Activated naive CD4-positive, alpha-beta T cell treated with anti-CD3 and anti-CD28 coated beads, Interleukin-2, amount 50 U/mL, for 16 hours (primary cell): ENCODE measurements at regions not wholly inside any gene's neighbourhood (a gene's known extent, or its start where the extent isn't known, plus 50 kb on each side); places are given as distances from the start of the nearest gene placed in this dataset.

Experiments used
- DNase-seq: peaks from one replicate; pipeline ENCODE4 v3.0.0-alpha.2; 2020

DNA sequence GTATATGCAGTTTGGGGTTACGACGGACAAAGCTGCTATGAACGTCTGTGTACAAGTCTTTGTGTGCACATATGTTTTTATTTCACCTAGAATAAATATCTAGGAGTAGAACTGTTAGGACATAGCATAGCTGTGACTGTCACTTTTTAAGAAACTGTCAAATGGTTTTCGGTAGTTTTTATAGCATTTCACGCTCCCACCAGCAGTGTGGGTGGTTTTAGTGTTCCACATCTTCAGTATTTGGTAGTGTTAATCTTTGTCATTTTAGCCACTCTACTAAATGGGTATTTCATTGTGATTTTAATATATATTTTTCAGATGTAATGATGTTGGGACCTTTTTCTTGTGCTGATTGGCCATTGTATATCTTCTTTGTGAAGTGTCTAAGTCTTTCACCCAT lies 109.1 kb upstream of the BCAT1 start:
- DNase-seq = no peak

DNA sequence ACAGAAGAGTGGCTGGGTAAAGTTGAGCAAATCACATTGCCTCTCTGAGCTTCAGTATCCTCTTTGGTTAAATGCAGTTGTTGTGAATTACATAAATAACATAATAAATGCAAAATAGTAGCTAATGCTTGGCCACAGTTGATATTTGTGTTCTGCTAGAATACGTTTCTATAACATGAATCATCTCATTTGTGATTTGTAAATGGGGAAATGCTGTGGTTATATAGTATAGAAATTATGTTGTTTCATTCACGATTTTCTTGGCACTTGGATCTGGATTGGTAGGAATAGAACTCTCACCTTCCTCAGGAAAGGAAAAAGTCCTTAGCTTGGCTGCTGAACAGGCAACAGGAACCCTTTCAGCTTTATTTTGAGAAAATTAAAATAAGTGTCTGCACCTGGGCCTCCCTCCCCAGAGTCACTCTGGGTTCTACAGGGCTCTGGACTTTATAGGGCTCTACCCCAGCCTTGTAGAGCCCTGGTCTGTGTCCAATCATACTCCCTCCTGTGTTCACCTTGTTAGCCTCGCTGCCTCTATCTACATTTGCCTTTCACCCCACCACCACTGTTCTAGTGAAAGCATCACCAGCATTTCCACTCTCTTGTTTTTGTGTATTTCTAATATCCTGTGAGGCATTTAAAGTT lies 107.7 kb upstream of the BCAT1 start:
- no peak for DNase-seq

DNA sequence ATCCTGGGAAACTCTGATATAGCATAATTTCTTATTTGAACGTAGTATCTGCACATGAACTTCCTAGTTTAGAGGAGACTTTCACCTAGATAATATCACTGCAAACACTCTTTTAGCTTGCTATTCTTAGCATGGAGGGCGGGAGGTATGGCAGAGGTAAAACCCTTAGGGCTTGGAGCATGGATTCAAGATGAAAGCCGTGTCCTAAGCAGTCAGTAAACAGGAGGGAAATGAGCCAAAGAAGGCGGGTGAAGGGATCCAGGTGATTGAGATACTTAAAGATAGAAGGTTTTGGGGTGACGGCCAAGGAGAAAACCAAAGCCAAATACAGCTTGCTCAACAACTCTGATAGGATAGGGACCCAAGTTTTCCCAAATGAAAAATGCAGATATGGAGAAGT lies 107.1 kb upstream of the BCAT1 start:
- DNase-seq = no peak

DNA sequence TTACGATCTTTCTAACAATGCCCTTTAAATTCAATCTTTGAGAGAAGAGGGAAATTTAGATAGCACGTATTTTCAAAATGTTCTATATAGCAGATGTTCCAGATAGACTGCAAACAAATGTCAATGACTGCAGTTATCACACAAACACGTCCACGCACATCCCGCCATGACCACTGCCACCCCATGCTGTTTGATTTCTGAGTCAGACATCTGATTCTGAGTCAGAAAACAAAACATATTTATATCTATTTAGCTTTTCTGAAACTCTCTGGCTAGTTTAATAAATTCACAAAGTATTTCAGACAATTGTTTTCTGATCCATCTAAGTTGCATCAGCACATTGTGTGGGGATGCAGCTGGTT lies 105.9 kb upstream of the BCAT1 start:
- DNase-seq = peak; percentile 60

DNA sequence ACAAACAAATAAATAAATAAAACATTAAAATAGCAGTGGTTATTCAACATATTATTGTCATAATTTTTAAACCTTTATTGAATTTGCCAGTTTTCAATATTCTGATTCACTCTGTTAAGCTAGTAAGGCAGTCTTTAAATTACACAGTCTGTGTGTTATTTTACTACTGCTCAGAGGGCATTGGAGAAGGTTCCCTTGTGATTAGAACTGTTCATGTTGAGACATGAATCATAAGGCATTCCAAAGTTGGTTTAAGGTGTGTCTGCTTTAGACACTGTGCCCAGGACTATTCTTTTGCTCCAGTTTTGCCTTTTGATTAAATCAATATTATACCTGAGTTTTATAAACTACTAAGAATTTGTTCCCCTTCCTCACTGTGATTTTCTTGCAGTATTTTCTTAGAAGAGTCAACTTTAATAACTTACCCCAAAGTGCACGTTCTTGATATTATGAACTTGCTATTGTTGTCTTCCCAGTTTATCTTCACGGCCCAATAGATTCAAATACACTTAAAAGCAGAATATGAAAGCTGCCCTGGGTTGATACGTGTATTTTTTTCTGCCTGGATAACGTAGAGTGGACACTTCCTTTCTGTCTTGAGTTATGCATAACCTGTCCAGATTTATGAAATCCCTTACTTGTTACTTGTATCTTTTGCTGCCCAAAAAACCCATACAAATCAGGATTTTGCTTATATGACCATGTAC lies 105.3 kb upstream of the BCAT1 start:
- DNase-seq = no peak

DNA sequence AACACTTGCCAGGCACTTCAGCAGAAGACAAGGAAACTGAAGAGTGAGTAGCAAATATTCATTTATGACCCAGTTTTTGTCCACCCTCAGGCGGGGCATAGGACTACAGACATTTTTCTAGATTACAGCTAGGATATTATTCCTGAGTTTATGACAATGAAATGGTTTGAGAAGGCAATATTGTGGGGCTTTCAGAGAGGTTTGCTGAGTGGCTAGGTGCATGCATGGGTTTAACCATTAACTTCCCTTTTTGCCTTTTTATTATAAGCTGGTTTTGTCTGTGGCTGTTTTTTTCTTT lies 104.0 kb upstream of the BCAT1 start:
- no peak for DNase-seq

DNA sequence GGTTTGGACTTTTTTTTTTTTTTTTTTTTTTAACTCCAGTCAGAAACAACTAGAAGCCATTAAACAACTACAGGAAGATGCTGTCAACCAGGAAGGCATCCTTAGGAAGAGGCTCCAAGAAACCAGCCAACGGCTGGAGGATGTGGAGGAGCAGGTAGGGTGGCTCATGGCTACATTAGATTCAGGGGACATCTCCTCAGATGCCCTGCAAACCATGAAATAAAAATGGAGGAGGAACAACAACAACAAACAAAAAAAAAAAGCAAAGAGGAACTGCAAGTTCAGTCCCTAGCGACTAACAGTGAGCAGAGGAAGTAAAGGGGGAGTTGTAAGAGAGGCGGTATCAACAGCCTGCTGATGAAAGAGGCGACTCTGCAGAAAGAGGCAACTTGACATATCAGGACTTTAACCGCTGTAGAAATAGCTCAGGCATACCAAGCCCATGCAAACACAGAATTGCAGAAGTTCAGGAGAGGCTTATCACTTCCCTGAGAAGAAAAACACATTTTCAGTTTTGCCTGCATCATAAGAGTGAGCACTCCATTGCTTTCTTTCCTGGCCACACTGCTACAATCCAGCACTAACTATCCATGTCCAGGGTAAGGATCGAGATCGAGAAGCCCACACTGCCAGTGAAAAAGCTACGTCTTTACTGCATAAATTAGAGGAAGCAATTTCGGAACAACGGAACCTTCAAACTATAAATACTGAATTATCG lies 103.5 kb upstream of the BCAT1 start:
- peak; percentile 17 for DNase-seq

DNA sequence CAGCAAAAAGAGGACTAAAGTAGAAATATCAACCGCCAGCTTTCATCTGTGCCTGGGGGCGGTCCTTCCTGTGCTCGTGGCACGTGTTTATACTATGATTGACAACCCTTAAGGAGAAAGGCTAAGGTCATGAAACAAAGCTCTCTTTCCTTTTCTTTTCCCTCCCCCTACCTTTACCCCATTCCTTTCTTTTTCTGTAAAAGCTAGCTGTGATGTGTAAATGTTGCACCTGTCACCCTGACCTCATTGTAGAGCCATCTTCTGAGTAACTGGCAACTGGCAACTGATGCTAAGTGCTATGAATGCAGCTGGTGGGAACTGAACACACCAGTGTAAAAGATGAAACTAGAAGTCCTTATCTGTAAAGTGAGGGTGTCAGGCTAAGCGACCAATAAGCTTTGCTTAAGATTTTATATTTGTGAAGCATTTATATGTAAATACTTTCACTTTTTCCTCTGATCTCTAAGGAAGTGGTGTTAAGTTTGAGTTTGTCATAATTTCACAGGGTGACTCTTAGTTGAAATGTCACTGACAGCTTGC lies 102.8 kb upstream of the BCAT1 start:
- DNase-seq = peak; percentile 58

DNA sequence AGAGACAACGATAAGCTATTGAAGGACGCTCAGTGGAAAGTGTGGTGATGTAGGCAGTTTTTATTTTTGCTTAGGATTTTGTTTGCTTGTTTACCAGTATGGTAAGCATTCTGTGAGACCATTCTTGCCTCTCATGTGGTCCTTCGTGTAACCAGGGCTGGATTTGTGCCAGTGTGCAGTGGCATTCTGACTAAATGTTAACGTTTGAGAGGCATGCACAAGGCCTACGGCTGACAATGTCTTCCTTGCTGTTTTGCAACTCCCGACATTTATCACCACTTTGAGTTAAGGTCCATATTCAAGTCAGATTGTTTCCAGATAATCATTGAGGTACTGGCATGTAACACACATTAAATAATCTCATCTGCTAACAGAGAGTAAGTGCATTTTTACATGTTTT lies 102.3 kb upstream of the BCAT1 start:
- no peak for DNase-seq

DNA sequence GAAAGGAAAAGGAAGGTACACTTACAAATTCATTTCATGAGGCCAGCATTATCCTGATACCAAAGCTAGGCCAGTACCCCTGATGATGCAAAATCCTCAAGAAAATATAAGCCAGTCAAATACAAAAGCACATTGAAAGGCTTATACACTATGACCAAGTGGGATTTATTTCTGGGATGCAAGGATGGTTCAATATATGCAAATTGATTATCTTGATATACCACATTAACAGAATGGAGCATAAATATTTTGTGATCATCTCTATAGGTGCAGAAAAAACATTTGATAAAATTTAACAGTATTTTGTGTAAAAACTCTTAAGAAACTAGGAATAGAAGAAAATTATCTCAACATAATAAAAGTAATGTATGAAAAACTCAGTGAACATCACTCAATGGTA lies 97.0 kb upstream of the BCAT1 start:
- DNase-seq = no peak

DNA sequence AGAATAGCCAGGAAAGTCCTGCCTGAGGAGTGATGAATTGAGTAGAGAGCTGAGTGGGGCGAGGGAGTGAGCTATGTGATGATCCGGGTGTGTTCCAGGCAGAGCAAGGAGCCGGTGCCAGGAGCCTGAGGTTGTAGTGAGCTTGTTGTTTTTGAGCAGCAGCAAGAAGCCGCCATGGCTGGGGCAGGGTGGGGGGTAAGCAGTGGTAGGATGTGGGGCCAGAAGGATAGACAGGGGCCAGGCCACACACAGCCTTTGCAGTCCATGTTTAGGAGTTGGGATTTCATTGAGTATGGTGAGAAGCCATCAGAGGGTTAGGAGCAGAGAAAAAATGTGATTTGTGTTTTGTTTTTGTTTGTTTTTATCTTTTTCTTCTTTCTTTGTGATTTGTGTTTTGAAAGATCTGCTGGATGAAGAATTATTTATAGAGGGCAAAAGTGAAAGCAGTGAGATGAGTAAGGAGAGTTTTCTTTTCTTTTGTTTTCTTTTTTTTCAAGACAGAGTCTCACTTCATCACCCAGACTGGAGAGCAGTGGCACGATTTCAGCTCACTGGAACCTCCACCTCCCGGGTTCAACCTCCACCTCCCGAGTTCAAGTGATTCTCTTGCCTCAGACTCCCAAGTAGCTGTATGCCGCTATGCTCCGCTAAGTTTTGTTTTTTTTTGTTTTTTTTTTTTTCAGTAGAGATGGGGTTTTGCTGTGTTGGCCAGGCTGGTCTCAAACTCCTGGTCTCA lies 92.3 kb upstream of the BCAT1 start:
- DNase-seq = no peak

DNA sequence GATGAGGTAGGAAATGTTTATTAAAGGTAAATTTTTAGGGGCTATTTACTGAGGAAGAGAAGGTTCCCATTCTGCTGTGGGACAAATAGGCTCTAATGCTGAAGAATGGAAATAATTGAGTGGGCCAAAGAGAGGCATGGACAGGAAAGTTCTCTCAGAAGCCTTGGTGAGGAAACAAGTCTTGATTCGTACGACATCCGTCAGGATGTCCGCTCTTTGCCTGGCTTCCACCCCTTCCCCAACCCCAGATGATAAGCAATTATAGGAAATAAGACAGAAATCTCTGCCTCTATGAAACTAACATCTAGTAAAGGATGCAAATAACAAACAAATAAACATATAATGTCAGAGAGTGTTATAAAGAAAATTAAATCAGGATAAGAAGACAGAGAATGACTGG lies 91.7 kb upstream of the BCAT1 start:
- no peak for DNase-seq

DNA sequence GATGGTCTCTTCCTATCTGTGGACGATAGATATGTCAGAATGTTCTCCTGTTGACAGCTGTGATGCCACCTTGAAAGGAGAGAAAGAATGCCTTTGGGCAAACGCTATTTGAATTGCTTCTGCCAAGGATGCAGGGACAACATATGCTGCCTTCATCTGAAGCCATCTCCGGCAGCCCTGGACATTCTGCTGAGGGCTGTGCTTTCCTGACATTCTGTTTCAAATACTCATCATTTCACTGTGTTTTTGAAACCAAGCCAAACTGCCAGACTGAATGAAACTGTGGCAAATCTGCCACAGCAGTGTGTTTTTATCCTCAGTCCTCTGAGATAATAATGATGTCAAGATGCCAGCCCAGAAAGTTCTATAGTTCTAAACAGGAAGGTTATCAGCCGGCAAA lies 85.8 kb upstream of the BCAT1 start:
- no peak for DNase-seq

DNA sequence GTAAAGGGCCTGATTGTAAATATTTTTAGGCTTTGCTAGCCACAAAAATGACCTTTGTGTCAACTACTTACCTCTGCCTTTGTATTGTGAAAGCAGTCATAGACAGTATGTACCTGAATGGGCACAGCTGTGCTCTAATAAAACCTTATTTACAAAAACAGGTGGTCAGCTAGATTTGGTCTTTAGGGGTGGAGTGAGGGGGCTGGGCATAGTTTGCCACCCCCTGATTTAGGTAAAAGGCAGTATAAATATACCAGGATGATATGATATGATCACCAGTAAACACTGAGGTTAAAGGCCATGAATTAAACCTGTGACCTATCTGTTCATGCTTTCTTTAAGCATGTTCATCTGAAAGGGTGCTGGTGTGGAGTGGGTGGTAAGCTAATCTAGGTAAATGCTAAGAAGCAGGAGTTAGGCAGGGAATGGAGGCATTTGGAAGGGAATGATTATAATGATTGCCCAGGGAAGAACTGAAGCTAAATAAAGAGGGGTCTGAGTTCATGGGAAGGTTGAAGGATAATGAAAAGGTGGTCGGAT lies 77.1 kb upstream of the BCAT1 start:
- no peak for DNase-seq

DNA sequence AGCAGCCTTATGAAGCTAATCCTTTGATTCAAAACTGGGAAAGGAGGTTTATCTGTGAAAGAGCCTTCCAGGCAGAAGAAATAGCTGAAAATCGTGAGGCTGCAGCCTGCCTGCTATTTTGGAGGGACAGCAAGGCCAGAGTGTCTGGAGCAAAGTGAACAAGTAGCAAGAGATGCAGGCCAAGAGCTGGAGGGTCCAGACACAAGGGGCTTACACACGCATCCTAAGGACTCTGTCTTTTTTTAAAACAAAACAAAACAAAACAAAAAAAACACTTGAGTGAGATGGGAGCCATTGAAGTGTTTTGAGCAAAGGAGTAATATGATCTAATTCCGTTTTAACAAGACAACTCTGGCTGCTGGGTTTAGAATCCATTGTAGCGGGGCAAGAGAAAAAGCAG lies 76.4 kb upstream of the BCAT1 start:
- no peak for DNase-seq

DNA sequence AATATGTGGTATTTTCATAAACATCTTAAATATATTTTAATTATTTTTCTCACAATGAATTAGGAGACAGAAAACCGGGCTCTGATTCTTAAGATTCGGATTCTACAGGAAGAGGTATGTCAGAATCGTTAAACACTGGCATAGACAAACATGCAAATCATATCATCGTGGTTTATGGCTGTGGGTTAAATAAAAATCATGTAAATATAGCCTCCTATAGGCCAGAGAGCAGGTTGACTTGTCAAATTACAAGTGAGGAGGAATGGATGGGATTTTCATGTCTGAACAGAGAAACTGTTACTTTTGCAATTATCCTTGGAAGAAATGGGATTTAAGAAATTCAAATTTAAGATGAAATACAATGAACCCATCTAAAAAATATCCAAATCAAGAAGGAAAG lies 74.9 kb upstream of the BCAT1 start:
- no peak for DNase-seq

DNA sequence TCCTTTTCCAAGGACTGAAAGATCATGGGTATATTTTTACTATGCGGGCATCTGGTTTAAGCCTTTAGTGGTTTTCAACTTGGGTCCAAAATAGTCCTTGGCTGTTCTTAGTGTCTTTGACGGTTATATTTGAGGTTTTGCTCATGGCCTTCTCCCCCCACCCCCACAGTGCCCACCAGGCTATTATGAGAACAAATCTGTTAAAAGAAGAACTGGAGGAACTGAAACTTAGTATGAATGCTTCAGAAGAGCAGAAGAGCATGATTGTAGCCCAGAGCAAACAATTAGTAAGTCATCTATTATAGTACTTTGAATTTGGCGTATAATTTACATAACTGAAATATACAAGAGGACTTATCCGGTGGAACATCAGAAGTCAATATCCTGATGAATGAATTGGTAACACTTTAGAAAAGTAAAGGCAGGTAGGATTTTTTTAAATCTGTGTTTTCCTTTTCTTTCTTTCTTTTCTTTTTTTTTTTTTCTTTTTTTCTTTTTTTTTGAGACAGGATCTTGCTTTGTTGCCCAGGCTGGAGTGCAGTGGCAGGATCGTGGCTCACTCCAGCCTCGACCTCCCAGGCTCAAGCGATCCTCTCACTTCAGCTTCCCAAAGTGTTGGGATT lies 71.8 kb upstream of the BCAT1 start:
- DNase-seq = no peak

DNA sequence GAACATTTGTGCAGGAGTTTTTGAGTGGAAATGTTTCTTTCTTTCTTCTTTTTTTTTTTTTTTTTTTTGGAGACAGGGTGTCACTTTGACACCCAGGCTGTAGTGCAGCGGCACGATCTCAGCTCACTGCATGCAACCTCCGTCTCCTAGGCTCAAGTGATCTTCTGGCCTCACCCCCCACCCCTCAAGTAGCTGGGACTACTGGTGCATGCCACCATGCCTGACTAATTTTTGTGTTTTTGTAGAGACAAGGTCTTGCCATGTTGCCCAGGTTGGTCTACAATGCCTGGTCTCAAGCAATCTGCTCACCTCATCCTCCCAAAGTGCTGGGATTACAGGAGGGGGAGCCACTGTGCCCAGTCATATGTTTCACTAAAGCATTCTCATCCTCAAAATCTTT lies 69.2 kb upstream of the BCAT1 start:
- DNase-seq = no peak

DNA sequence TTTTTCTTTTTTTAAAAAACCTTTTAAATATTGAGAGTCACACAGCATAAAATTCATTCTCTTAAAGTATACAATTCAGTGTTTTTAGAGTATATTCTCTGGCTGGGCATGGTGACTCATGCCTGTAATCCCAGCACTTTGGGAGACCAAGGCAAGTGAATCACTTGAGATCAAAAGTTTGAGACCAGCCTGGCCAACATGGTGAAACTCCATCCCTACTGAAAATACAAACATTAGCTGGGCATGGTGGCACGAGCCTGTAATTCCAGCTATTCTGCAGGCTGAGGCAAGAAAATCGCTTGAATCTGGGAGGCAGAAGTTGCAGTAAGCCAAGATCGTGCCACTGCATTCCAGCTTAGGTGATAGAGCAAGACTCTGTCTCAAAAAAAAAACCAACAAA lies 68.4 kb upstream of the BCAT1 start:
- no peak for DNase-seq

DNA sequence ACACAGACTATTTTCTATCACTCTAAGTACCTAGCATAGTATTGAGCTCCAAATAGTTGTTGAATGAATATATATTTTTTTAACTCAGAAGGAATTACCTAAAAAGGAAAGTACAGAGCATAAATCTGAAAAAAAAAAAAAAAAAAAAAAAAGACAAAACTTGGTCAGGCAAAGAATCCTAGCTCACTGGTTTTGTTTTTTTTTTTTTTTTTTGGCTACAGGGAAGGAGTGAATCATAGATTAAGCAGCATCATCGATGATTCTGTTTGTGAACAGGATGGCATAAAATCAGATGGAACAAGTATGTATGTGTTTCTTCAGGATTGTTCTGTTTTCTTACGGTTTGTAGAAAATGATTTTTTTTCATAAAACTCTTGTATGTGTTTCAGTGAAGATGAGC lies 66.1 kb upstream of the BCAT1 start:
- DNase-seq = no peak

DNA sequence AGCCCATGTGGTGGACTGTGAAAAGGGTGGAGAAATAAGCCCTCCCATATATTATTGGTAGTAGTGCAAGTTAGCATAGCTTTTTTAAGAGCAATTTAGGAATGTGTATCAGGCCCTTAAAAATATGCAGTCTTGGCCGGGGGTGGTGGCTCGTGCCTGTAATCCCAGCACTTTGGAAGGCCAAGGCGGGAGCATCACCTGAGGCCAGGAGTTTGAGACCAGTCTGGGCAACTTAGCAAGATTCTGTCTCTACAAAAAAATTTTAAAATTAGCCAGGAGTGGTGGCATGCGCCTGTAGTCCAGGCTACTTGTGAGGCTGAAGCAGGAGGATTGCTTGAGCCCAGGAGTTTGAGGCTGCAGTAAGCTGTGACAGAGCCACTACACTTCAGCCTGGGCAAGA lies 64.2 kb upstream of the BCAT1 start:
- no peak for DNase-seq

DNA sequence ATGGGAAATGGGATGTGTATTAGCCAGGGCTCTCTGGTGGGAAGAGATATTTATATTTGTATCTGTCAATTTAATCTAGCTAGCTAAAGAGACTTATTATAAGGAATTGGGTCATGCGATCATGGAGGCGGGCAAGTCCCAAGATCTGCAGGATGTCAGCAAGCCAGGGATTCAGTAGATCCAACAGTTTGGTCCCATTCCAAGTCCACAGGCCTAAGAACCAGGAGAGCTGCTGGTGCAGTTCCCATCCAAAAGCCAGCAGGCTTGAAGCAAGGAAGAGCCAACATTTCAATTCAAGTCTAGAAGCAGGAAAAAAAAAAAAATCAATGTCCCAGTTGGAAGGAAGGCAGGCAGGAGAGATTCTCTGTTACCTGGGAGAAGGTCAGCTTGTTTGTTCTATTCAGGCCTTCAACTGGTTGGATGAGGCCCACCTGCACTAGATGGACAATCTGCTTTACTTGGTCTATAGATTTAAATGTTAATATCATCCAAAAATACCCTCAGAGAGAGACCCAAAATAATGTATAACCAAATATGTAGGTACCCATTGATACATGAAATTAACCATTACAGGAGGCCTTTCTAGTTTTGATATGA lies 60.7 kb upstream of the BCAT1 start:
- DNase-seq = no peak

DNA sequence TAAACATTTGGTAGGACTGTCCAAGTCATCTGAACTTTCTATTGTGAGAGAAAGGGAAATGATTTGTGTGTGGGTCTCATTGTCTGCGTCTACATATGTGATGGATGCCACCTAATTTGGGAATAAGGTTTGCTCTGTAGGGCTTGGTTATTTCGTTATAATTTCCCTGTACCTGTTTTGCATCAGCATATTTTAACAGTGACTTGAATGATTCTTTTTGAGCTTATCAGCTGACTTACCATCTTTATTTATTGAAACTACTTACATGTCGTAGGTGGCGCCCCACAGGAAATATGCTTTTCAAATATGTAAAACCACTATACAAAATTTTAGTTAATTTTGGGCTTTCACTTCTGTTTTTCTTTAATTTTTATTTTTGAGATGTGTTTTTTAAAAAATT lies 56.5 kb upstream of the BCAT1 start:
- no peak for DNase-seq
